ENCODE measurements at regions not wholly inside any gene's neighbourhood (a gene's known extent, or its start where the extent isn't known, plus 50 kb on each side); places are given as distances from the start of the nearest gene placed in this dataset.

DNA sequence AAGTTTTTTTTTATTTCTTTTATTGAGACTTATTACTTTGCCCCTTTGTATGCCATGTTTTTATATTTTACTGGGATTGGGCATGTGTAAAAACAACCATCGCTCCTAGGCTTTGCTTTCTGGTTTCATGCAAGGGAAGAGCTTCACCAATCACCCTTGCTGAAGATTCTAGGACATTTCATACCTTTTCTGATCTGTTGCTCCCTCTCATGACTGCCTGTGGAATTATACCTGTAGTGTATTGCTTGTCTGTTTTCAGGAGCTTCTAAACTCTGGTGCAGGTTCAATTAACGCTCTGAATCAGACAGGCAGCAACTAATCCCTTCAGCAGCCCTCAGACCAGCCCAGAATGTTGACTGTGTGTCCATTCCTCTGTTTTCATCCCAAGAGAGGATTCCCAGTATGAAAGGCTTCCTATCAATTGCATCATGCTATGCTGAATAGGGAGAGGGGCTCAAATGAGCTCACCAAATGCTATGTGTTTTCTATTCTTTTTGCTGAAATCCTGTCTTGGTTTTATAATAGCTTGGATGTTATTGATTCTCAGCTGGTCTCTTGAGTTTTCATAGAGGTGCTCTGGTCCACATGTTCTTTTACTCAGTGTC lies 572.9 kb upstream of the CDH6 start:
- TF ChIP-seq POLR2AphosphoS5 (IDR thresholded peaks at IDR 0.05) = no peak
- TF ChIP-seq, protein P1, sequence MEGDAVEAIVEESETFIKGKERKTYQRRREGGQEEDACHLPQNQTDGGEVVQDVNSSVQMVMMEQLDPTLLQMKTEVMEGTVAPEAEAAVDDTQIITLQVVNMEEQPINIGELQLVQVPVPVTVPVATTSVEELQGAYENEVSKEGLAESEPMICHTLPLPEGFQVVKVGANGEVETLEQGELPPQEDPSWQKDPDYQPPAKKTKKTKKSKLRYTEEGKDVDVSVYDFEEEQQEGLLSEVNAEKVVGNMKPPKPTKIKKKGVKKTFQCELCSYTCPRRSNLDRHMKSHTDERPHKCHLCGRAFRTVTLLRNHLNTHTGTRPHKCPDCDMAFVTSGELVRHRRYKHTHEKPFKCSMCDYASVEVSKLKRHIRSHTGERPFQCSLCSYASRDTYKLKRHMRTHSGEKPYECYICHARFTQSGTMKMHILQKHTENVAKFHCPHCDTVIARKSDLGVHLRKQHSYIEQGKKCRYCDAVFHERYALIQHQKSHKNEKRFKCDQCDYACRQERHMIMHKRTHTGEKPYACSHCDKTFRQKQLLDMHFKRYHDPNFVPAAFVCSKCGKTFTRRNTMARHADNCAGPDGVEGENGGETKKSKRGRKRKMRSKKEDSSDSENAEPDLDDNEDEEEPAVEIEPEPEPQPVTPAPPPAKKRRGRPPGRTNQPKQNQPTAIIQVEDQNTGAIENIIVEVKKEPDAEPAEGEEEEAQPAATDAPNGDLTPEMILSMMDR (IDR thresholded peaks at IDR 0.05) = no peak
